CD8-positive, alpha-beta memory T cell (primary cell): ENCODE measurements at regions not wholly inside any gene's neighbourhood (a gene's known extent, or its start where the extent isn't known, plus 50 kb on each side); places are given as distances from the start of the nearest gene placed in this dataset.
"Not testable (repeated sequence)": the region's sequence is repeated elsewhere in the genome, so short reads cannot be mapped to it uniquely, and the experiment has no call there.

ENCODE experiments used
- CTCF ChIA-PET: fragments of 350-600 bp; sonication (Branson Sonifier 250); formaldehyde crosslinking; loops from one replicate; lab custom pipeline; 2021; ENCODE audit warnings: antibody characterized with exemption; lab: Charles Lee
- POLR2A ChIA-PET: fragments of 350-600 bp; sonication (Branson Sonifier 250); formaldehyde crosslinking; loops from one replicate; lab custom pipeline; 2021; ENCODE audit warnings: antibody characterized with exemption; lab: Charles Lee
- DNase-seq, 5 donors: peaks; one replicate each; pipeline versions ENCODE4 v3.0.0 to v3.0.0-alpha.2; 2020 to 2022; ENCODE audit warnings: mixed read lengths in 1 of 5
- H3K27ac ChIP-seq: one replicate; pipeline ENCODE4 v1.7.0; 2013; ENCODE audit warnings: low read depth, mild to moderate bottlenecking, low read length, moderate library complexity
- H3K27me3 ChIP-seq: 2 replicates; pipeline ENCODE4 v1.7.0; 2013; ENCODE audit warnings: low read length, mild to moderate bottlenecking; ENCODE audit not compliant: insufficient read depth, poor library complexity, severe bottlenecking
- H3K36me3 ChIP-seq: 2 replicates; pipeline ENCODE4 v1.7.0; 2013; ENCODE audit warnings: mild to moderate bottlenecking, low read length, moderate library complexity; ENCODE audit not compliant: insufficient read depth
- H3K4me1 ChIP-seq: 2 replicates; pipeline ENCODE4 v1.7.0; 2013; ENCODE audit warnings: mild to moderate bottlenecking, low read length, moderate library complexity; ENCODE audit not compliant: insufficient read depth
- H3K4me3 ChIP-seq: 2 replicates; pipeline ENCODE4 v1.7.0; 2013; ENCODE audit warnings: mild to moderate bottlenecking, low read length
- H3K9me3 ChIP-seq: 2 replicates; pipeline ENCODE4 v1.7.0; 2013; ENCODE audit warnings: mild to moderate bottlenecking, low read length
- H3K27ac Mint-ChIP-seq, 8 donors: one replicate each; pipeline ENCODE4 v1.8.0; 2020 to 2021; ENCODE audit warnings: mixed read lengths in 8 of 8, mild to moderate bottlenecking in 6 of 8, inconsistent platforms in 3 of 8, moderate library complexity in 3 of 8
- H3K27me3 Mint-ChIP-seq, 2 donors: one replicate each; pipeline ENCODE4 v1.8.0; 2020 to 2021; ENCODE audit warnings: mixed read lengths in 2 of 2, mild to moderate bottlenecking in 1 of 2, moderate library complexity in 1 of 2
- H3K36me3 Mint-ChIP-seq, 3 donors: one replicate each; pipeline ENCODE4 v1.8.0; 2020 to 2021; ENCODE audit warnings: mixed read lengths in 3 of 3, inconsistent platforms in 1 of 3, mild to moderate bottlenecking in 1 of 3
- H3K4me1 Mint-ChIP-seq, 3 donors: one replicate each; pipeline ENCODE4 v1.8.0; 2020 to 2021; ENCODE audit warnings: mixed read lengths in 3 of 3, inconsistent platforms in 1 of 3, mild to moderate bottlenecking in 1 of 3
- H3K4me3 Mint-ChIP-seq, 7 donors: one replicate each; pipeline ENCODE4 v1.8.0; 2020 to 2021; ENCODE audit warnings: mixed read lengths in 7 of 7, mild to moderate bottlenecking in 6 of 7, moderate library complexity in 4 of 7, inconsistent platforms in 2 of 7
- H3K9me3 Mint-ChIP-seq, 5 donors: one replicate each; pipeline ENCODE4 v1.8.0; 2020 to 2022; ENCODE audit warnings: mixed read lengths in 5 of 5, mild to moderate bottlenecking in 3 of 5, moderate library complexity in 2 of 5, inconsistent platforms in 1 of 5

DNA sequence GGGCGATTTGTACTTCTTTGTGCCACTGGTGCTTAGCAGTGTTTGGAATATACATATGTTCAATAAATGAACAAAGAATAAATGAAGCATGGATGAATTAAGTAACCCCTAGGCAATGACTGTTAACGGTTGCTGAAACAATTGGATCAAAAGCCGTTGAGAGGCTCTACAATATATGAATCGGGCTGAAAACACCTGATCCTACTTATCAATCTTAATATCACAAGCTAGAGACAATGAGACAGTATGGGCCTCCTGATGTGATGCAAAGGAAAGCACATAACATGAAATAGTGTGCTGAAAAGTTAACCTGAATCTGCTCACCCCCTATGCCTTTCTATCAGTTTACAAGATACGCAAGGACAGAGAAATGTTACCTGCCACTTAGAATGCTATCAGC, 410.3 kb upstream of the RGMB start:
- H3K4me3 Mint-ChIP-seq = no peak overlapping the region
- Histone ChIP-seq H3K27me3 (no peaks in the 10 kb centered on the region), H3K27ac (no peak overlapping the region), H3K9me3 (no peaks in the 10 kb centered on the region), H3K4me3 (no peak overlapping the region), H3K36me3 (no peaks in the 10 kb centered on the region), H3K4me1 (no peaks in the 10 kb centered on the region)
- ChIA-PET CTCF (no interaction called here), POLR2A (no interaction called here)
- H3K9me3 Mint-ChIP-seq = peaks cover 0 to 6% (median 0%) of the 10 kb centered on the region in 5 donors
- H3K27me3 Mint-ChIP-seq = no peaks in the 10 kb centered on the region
- no peak overlapping the region for H3K27ac Mint-ChIP-seq
- no peaks in the 10 kb centered on the region for H3K4me1 Mint-ChIP-seq
- DNase-seq = no peak
- H3K36me3 Mint-ChIP-seq = no peaks in the 10 kb centered on the region

- no peak overlapping the region for H3K4me3 ChIP-seq
- H3K36me3 Mint-ChIP-seq = no peaks in the 10 kb centered on the region
- no peaks in the 10 kb centered on the region for H3K4me1 Mint-ChIP-seq
- H3K4me3 Mint-ChIP-seq = no peak overlapping the region
- H3K36me3 ChIP-seq = no peaks in the 10 kb centered on the region
- H3K27me3 ChIP-seq = no peaks in the 10 kb centered on the region
- H3K9me3 Mint-ChIP-seq = peaks cover 0 to 4% (median 0%) of the 10 kb centered on the region in 5 donors
- ChIA-PET CTCF (no interaction called here), POLR2A (no interaction called here)
- no peak for DNase-seq
- no peak overlapping the region for H3K27ac Mint-ChIP-seq
- H3K9me3 ChIP-seq = no peaks in the 10 kb centered on the region
- H3K27ac ChIP-seq = no peak overlapping the region
- H3K27me3 Mint-ChIP-seq = no peaks in the 10 kb centered on the region
- no peaks in the 10 kb centered on the region for H3K4me1 ChIP-seq
These were observed 408.9 kb upstream of the RGMB start for GRCh38 chr5:98364549-98364948.

DNA sequence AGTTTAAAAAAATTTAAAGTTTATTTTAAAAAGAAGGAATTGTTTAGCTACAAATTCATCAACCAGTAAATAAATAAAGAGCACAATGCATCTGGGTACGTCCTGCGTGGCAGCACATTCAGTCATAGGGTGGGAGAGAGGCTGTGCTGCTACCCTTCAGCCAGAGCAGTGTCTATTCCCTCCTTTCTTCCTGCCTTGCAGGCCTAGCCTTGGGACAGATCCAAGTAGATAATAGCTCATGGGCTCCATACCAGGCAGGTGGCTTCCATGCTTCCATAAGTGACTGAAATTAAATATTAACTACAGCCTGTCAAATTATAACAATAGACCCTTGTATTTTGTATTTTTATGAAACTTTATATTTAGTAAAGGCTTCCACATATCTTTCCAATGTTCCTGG, 408.3 kb upstream of the RGMB start:
- ChIA-PET POLR2A (no interaction called here), CTCF (no interaction called here)
- Histone ChIP-seq H3K36me3 (no peaks in the 10 kb centered on the region), H3K9me3 (no peaks in the 10 kb centered on the region), H3K4me1 (no peaks in the 10 kb centered on the region), H3K27ac (no peak overlapping the region), H3K27me3 (no peaks in the 10 kb centered on the region), H3K4me3 (no peak overlapping the region)
- Mint-ChIP-seq H3K9me3 (peaks cover 0 to under 1% (median 0%) of the 10 kb centered on the region in 5 donors), H3K27ac (no peak overlapping the region), H3K4me1 (no peaks in the 10 kb centered on the region), H3K27me3 (no peaks in the 10 kb centered on the region), H3K4me3 (no peak overlapping the region), H3K36me3 (no peaks in the 10 kb centered on the region)
- DNase-seq = no peak

- H3K27me3 Mint-ChIP-seq = no peaks in the 10 kb centered on the region
- H3K4me3 Mint-ChIP-seq = no peak overlapping the region
- DNase-seq = no peak
- Histone ChIP-seq H3K27me3 (no peaks in the 10 kb centered on the region), H3K9me3 (no peaks in the 10 kb centered on the region), H3K27ac (no peak overlapping the region), H3K36me3 (no peaks in the 10 kb centered on the region), H3K4me1 (no peaks in the 10 kb centered on the region), H3K4me3 (no peak overlapping the region)
- H3K27ac Mint-ChIP-seq = no peak overlapping the region
- no peaks in the 10 kb centered on the region for H3K4me1 Mint-ChIP-seq
- ChIA-PET CTCF (no interaction called here), POLR2A (no interaction called here)
- H3K36me3 Mint-ChIP-seq = no peaks in the 10 kb centered on the region
- peaks cover 0 to 5% (median 0%) of the 10 kb centered on the region in 5 donors for H3K9me3 Mint-ChIP-seq
These were observed 405.3 kb upstream of the RGMB start for GRCh38 chr5:98368141-98368540.

GRCh38 chr5:98372351-98372750, 401.1 kb upstream of the RGMB start:
- DNase-seq = no peak
- Mint-ChIP-seq H3K4me1 (no peaks in the 10 kb centered on the region), H3K9me3 (peaks cover 0 to 5% (median 0%) of the 10 kb centered on the region in 5 donors), H3K36me3 (no peaks in the 10 kb centered on the region), H3K27me3 (no peaks in the 10 kb centered on the region), H3K27ac (no peak overlapping the region), H3K4me3 (no peak overlapping the region)
- CTCF ChIA-PET = no interaction called here
- H3K4me1 ChIP-seq = no peaks in the 10 kb centered on the region
- H3K27me3 ChIP-seq = no peaks in the 10 kb centered on the region
- H3K9me3 ChIP-seq = no peaks in the 10 kb centered on the region
- H3K27ac ChIP-seq = no peak overlapping the region
- no peaks in the 10 kb centered on the region for H3K36me3 ChIP-seq
- H3K4me3 ChIP-seq = no peak overlapping the region
- POLR2A ChIA-PET = no interaction called here

DNA sequence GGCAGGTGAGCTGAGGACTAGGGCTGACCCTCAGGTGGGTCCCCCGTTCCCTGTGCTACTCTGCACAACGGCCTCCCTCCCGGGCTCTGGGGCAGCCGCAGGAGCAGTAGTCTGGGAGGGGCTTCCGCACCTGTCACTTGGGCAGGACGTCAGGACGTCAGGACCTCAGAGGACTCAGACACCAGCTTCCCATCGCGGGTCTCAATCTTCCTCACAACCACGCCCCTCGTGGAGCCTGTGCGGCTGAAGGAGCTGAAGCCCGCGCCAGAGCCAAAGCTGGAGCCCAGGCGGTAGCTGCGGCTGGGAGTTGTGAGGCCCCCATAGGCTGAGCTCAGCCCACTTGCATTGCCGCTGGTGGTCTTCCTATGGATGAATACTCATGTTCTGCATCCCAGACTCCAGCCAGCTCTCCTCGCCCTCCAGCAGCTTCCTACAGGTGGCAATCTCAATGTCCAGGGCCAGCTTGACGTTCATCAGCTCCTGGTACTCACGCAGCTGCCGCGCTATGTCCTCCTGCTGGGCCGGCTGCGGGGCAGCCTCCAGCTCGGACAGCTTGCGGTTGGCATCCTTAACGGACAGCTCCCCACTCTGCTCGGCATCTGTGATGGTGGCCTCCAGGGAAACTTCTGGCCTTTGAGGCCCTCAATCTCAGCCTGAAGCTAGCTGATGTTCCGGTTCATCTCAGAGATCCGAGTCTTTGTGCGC, 381.4 kb upstream of the RGMB start:
- no peaks in the 10 kb centered on the region for H3K36me3 Mint-ChIP-seq
- H3K27me3 ChIP-seq = no peaks in the 10 kb centered on the region
- no peak for DNase-seq
- H3K4me3 ChIP-seq = no peak overlapping the region
- no peaks in the 10 kb centered on the region for H3K4me1 ChIP-seq
- POLR2A ChIA-PET = no interaction called here
- no peaks in the 10 kb centered on the region for H3K36me3 ChIP-seq
- peaks cover 0 to 2% of the 10 kb centered on the region in 2 donors for H3K27me3 Mint-ChIP-seq
- CTCF ChIA-PET = no interaction called here
- no peaks in the 10 kb centered on the region for H3K4me1 Mint-ChIP-seq
- no peaks in the 10 kb centered on the region for H3K9me3 ChIP-seq
- no peak overlapping the region for H3K4me3 Mint-ChIP-seq
- H3K27ac ChIP-seq = no peak overlapping the region
- H3K9me3 Mint-ChIP-seq = peaks cover 0 to 5% (median 0%) of the 10 kb centered on the region in 5 donors
- no peak overlapping the region for H3K27ac Mint-ChIP-seq

- H3K9me3 ChIP-seq, H3K4me1 Mint-ChIP-seq, H3K4me1 ChIP-seq, H3K36me3 Mint-ChIP-seq, H3K4me3 Mint-ChIP-seq, DNase-seq, H3K36me3 ChIP-seq, POLR2A ChIA-PET, H3K27ac Mint-ChIP-seq, H3K27ac ChIP-seq, H3K9me3 Mint-ChIP-seq, H3K4me3 ChIP-seq, H3K27me3 ChIP-seq, H3K27me3 Mint-ChIP-seq, CTCF ChIA-PET: not testable (repeated sequence)
These were observed 380.3 kb upstream of the RGMB start for GRCh38 chr5:98393205-98393604.

GRCh38 chr5:98397081-98397480, 376.4 kb upstream of the RGMB start:
- no peak for DNase-seq
- Mint-ChIP-seq H3K27me3 (peaks cover 0 to 5% of the 10 kb centered on the region in 2 donors), H3K36me3 (no peaks in the 10 kb centered on the region), H3K4me1 (no peaks in the 10 kb centered on the region), H3K9me3 (peaks cover 0 to 5% (median 0%) of the 10 kb centered on the region in 5 donors), H3K4me3 (no peak overlapping the region), H3K27ac (no peak overlapping the region)
- H3K4me3 ChIP-seq = no peak overlapping the region
- CTCF ChIA-PET = no interaction called here
- no peaks in the 10 kb centered on the region for H3K4me1 ChIP-seq
- no peaks in the 10 kb centered on the region for H3K9me3 ChIP-seq
- H3K27me3 ChIP-seq = no peaks in the 10 kb centered on the region
- no peaks in the 10 kb centered on the region for H3K36me3 ChIP-seq
- POLR2A ChIA-PET = no interaction called here
- H3K27ac ChIP-seq = no peak overlapping the region
